ENCODE measurements at regions not wholly inside any gene's neighbourhood (a gene's known extent, or its start where the extent isn't known, plus 50 kb on each side); places are given as distances from the start of the nearest gene placed in this dataset.

DNA sequence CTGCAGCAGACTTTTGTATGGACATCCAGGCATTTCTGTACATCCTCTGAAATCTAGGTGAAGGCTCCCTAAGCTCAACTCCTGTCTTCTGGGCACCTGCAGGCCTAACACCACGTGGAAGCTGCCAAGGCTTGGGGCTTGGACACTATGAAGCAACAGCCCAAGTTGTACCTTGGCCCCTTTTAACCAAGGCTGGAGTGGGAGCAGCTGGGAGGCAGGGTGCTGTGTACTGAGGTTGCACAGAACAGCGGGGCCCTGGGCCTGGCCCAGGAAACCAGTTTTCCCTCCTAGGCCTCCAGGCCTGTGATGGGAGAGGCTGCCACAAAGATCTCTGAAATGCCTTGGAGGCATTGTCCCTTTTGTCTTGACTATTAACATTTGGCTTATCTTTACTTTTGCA is 214.4 kb upstream of the LRIG3 start:
- Histone ChIP-seq H2BK20ac (ENCODE audit: low read depth, low read length) (no peak overlapping the region), H3K27ac (ENCODE audit: insufficient read depth, low read length) (no peak overlapping the region), H4K20me1 (ENCODE audit: insufficient read depth, low read length) (no peaks in the 10 kb centered on the region), H3K4me3 (ENCODE audit: insufficient read depth, low read depth, low read length) (no peak overlapping the region), H3K9ac (ENCODE audit: low read depth, low read length) (no peak overlapping the region), H3K4me2 (ENCODE audit: low read depth, low read length) (no peak overlapping the region), H4K8ac (ENCODE audit: low read depth in 2 of 2, low read length in 2 of 2) (no peak overlapping the region), H3K56ac (ENCODE audit: extremely low read depth, insufficient read depth, low read length) (no peak overlapping the region), H3K14ac (replicated peaks; ENCODE audit: low read depth, low read length) (no peak overlapping the region), H2BK5ac (ENCODE audit: low read depth, low read length, poor library complexity, severe bottlenecking) (no peak overlapping the region), H4K91ac (ENCODE audit: insufficient read depth, low read depth, low read length) (no peak overlapping the region), H3K9me3 (ENCODE audit: control insufficient read depth, insufficient read depth, low read length) (no peaks in the 10 kb centered on the region), H3K27me3 (ENCODE audit: control insufficient read depth, insufficient read depth, low read length) (no peaks in the 10 kb centered on the region), H2AK5ac (ENCODE audit: low read depth, low read length) (no peak overlapping the region), H3K79me1 (ENCODE audit: low read depth in 1 of 2, low read length in 2 of 2) (no peaks in the 10 kb centered on the region), H3K9me1 (ENCODE audit: insufficient read depth, low read length) (no peaks in the 10 kb centered on the region), H2AK9ac (replicated peaks; ENCODE audit: low read depth, low read length, poor library complexity) (no peak overlapping the region), H2BK120ac (ENCODE audit: low read depth, low read length) (no peak overlapping the region), H2AFZ (replicated peaks; ENCODE audit: low read length, poor library complexity) (no peak overlapping the region), H3K4me1 (ENCODE audit: control insufficient read depth, insufficient read depth, low read length) (0 out of 2 replicates have a peak, but pooled peaks cover 3% of the 10 kb centered on the region), H3K36me3 (ENCODE audit: control insufficient read depth, insufficient read depth, low read length) (no peaks in the 10 kb centered on the region), H2BK15ac (ENCODE audit: low read depth, low read length) (no peak overlapping the region), H3K18ac (ENCODE audit: low read depth, low read length) (no peak overlapping the region), H4K5ac (ENCODE audit: low read depth, low read length) (no peak overlapping the region), H3K23ac (ENCODE audit: low read depth, low read length) (no peak overlapping the region), H3K4ac (ENCODE audit: low read depth, low read length) (no peak overlapping the region)
- no TSS peak for BruUV-seq (replicated peaks)
- CTCF ChIA-PET, result no interaction called here
- ATAC-seq (ENCODE audit: low read depth) (no peak), DNase-seq (no peak)
- POLR2A ChIA-PET (ENCODE audit: unreplicated experiment), result no interaction called here
- dilution Hi-C loops (cut with HindIII; ENCODE audit: low sequenced_read_pairs, unreplicated experiment), result no loop called here
- TF ChIP-seq, protein P1, sequence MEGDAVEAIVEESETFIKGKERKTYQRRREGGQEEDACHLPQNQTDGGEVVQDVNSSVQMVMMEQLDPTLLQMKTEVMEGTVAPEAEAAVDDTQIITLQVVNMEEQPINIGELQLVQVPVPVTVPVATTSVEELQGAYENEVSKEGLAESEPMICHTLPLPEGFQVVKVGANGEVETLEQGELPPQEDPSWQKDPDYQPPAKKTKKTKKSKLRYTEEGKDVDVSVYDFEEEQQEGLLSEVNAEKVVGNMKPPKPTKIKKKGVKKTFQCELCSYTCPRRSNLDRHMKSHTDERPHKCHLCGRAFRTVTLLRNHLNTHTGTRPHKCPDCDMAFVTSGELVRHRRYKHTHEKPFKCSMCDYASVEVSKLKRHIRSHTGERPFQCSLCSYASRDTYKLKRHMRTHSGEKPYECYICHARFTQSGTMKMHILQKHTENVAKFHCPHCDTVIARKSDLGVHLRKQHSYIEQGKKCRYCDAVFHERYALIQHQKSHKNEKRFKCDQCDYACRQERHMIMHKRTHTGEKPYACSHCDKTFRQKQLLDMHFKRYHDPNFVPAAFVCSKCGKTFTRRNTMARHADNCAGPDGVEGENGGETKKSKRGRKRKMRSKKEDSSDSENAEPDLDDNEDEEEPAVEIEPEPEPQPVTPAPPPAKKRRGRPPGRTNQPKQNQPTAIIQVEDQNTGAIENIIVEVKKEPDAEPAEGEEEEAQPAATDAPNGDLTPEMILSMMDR (conservative IDR thresholded peaks at IDR 0.05; ENCODE audit: low read depth, low read length), result no peak
- TF ChIP-seq NFE2L2 (IDR thresholded peaks at IDR 0.05; ENCODE audit: low read depth, low read length) (no peak), FOS (IDR thresholded peaks at IDR 0.05; ENCODE audit: low read depth, low read length) (no peak), CEBPB (IDR thresholded peaks at IDR 0.05; ENCODE audit: low read depth, low read length) (no peak), CHD1 (IDR thresholded peaks at IDR 0.05; ENCODE audit: low read depth, low read length) (no peak), RFX5 (IDR thresholded peaks at IDR 0.05; ENCODE audit: low read depth, low read length) (no peak), MAZ (IDR thresholded peaks at IDR 0.05; ENCODE audit: borderline replicate concordance, low read depth, low read length) (no peak), RAD21 (IDR thresholded peaks at IDR 0.05; ENCODE audit: low read length) (no peak), MXI1 (IDR thresholded peaks at IDR 0.05; ENCODE audit: borderline replicate concordance, low read depth, low read length) (no peak), BHLHE40 (IDR thresholded peaks at IDR 0.05; ENCODE audit: low read depth, low read length) (no peak), MAFK (IDR thresholded peaks at IDR 0.05; ENCODE audit: low read depth, low read length) (no peak), SMC3 (IDR thresholded peaks at IDR 0.05; ENCODE audit: low read depth, low read length) (no peak)
- TF ChIP-seq, protein P2, sequence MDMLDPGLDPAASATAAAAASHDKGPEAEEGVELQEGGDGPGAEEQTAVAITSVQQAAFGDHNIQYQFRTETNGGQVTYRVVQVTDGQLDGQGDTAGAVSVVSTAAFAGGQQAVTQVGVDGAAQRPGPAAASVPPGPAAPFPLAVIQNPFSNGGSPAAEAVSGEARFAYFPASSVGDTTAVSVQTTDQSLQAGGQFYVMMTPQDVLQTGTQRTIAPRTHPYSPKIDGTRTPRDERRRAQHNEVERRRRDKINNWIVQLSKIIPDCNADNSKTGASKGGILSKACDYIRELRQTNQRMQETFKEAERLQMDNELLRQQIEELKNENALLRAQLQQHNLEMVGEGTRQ (IDR thresholded peaks at IDR 0.05; ENCODE audit: low read depth, low read length), result no peak
- TF ChIP-seq, protein P3, sequence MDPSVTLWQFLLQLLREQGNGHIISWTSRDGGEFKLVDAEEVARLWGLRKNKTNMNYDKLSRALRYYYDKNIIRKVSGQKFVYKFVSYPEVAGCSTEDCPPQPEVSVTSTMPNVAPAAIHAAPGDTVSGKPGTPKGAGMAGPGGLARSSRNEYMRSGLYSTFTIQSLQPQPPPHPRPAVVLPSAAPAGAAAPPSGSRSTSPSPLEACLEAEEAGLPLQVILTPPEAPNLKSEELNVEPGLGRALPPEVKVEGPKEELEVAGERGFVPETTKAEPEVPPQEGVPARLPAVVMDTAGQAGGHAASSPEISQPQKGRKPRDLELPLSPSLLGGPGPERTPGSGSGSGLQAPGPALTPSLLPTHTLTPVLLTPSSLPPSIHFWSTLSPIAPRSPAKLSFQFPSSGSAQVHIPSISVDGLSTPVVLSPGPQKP (IDR thresholded peaks at IDR 0.05; ENCODE audit: borderline replicate concordance, low read depth, low read length), result no peak
- no CpG with 5 or more reads among the region's 2 CpGs for WGBS, 2 experiments (ENCODE audit: extremely low coverage in 2 of 2, insufficient read length in 1 of 2)
- intact Hi-C loops (cut with micrococcal nuclease), result no loop called here
- in situ Hi-C loops (cut with MboI; ENCODE audit: low sequenced_read_pairs), result no loop called here

Measured in IMR-90 (cell line).